CD4-positive, alpha-beta T cell treated with Interferon gamma for 1 hour (primary cell): ENCODE measurements at regions not wholly inside any gene's neighbourhood (a gene's known extent, or its start where the extent isn't known, plus 50 kb on each side); places are given as distances from the start of the nearest gene placed in this dataset.
"Not testable (repeated sequence)": the region's sequence is repeated elsewhere in the genome, so short reads cannot be mapped to it uniquely, and the experiment has no call there.

Experiments
- DNase-seq: peaks from one replicate; pipeline ENCODE4 v3.0.0-alpha.2; 2020

DNA sequence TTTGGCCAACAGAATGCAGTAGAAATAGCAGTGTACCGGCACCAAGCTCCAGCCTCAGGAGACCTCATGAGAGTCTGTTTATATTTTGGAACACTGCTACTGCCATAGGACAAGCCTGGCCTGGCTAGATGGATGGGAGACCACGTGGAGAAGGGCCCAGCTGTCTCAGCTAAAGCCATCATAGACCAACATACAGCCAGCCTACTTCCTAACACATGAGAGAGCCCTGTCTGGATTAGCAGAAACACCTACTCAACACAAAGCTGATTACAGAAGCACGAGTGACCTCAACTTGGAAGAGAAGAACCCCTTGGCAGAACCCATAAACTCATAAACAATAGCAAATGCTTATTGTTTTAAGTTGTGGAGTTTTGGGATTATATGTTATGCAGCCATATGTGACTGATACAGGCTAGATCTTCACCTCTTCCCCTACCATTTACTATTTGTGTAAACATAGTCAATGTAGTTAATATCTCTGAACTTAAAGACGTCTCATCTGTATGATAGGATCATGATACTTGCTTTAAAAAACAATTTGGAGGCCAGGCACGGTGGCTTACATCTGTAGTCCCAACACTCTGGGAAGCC is 199.4 kb upstream of the ZNF217 start:
- no peak for DNase-seq

DNA sequence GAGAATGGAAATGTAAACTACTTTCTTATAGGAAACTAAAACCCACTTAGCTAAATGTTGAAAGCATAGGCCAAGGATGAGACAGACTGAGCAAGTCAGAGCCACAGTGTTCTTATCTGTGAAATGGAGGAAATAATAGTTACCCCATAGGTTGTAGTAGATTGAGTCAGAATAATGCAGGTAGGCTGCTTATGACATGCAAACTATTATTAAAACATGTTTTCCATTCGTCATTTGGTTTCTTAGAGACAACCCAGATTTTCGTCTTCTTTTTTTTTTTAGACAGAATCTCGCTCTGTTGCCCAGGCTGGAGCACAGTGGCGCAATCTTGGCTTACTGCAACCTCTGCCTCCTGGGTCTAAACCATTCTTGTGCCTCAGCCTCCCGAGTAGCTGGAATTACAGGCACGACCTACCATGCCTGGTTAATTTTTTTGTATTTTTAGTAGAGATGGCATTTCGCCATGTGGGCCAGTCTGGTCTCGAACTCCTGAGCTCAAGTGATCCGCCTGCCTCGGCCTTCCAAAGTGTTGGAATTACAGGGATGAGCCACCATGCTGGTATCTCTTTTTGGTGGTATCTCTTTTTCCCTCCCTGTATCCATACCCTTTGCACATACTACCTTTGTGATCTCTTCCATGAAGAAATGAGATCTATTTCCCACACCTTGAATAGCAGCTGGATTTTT is 196.5 kb upstream of the ZNF217 start:
- no peak for DNase-seq

DNA sequence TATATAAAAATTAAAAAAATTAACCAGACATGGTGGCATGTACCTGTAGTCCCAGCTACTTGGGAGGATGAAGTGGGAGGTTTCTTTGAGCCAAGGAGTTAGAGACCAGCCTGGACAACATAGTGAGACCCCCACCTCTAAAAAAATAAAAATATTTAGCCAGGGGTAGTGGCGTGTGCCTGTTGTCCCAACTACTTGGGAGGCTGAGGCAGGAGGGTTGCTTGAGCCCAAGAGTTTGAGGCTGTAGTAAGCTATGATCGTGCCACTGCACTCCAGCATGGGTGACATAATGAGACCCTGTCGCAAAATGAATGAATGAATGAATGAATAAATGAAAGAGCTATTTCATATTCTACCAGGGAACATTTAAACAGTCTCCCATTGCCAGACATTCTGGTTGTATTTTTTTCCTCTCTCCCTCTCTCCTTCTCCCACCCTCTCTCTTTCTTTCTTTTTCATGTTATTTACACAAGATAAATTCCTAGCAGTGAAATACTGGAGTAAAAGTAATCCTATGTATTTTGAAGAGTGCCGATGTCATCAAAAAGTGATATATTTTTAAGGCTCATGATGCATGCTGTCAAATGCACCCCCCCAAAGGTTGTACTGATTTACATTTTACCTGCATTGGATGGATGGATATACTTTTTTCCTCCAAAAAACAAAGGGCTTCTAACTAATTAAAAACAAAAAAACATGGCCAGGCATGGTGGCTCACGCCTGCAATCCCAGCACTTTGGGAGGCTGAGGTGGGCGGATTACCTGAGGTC is 194.8 kb upstream of the ZNF217 start:
- no peak for DNase-seq

DNA sequence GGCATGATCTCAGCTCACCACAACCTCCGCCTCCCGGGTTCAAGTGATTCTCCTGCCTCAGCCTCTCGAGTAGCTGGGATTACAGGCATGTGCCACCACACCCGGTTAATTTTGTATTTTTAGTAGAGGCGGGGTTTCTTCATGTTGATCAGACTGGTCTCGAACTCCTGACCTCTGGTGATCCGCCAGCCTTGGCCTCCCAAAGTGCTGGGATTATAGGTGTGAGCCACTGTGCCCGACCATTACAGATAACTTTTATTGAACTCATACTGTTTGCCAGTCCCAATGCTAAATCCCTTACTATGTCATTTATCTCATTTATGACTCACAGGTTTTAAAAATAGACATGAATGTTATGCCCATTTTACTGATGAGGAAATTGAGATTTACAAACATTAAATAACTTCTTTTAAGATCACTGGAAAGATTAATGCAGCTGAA is 193.9 kb upstream of the ZNF217 start:
- DNase-seq = not testable (repeated sequence)

DNA sequence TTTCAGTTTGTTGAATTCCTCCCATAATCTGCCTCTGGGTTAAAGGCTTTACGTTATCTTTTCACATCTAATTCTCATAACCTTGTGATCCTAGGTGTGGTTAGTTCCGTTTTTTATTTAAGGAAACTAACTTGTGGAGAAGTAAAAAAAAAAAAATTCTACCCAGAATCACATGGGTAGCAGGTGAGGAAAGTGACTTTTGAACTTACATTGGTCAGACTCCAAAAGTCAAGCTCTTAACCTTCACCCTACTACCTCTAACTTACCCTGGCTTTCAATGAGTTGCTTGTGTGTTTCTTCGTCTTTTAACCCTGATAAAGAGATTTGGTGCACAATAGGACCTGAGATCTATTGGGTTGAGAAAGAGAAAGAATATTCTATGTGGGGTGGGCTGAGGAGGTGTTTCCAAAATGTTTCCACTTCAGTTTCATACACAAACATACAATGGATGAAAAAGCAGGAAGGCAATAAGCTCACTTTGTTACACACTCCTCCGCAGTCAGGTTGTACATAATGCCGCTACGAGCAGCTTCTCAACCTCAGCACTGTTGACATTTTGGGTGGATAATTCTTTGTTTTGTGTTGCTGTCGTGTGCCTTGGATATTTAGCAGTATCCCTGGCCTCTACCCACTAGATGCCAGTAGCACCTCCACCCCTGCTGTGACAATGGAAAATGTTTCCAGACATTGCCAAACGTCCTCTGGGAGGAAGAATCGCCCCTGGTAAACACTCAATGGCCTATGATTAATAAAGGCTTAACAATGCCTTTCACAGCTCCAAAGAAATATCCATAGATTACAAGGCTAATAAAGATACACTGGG is 193.0 kb upstream of the ZNF217 start:
- no peak for DNase-seq

DNA sequence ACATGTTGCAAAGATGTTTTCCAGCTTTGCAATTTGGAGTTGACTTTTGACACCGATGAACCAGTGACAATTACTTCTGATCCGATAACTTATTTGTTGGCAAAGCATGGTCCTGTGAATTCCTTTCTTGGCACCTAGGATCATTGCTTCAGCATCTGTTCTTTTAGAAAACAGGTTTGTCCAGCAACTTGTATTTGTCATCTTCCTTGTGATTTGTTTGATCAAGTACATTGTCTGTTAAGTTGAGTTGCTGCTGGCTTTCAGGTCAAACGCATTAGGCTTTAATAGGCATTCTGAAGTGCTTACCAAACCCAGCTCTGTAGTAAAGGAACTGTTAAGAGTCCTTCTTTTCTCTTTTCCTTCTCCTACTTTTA is 192.4 kb upstream of the ZNF217 start:
- DNase-seq = no peak

DNA sequence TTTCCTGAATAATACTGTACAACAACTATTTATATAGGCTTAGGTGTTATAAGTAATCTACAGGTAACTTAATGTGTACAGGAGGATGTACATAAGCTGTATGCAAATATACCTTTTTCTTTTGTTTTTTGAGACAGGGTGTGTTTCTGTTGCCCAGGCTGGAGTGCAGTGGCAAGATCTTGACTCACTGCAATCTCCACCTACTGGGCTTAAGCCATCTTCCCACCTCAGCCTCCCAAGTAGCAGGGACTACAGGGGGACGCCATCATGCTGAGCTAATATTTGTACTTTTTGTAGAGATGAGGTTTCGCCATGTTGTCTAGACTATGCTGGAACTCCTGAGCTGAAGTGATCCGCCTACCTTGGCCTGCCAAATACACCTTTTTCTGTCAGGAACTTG is 191.7 kb upstream of the ZNF217 start:
- DNase-seq = no peak

DNA sequence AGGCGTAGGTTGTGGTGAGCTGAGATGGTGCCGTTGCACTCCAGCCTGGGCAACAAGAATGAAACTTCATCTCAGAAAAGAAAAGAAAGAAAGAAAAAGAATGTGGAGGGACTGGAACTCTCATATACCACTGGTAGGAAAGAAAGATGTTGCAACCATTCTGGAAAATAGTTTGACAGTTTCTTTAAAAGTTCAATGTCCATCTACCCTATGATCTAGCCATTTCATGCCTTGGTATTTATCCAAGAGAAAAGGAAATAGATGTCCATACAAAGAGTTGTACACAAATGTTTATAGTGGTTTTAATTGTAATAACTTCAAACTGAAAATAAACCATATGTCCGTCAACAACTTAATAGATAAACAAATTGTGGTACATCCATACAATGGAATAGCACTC is 190.1 kb upstream of the ZNF217 start:
- DNase-seq = no peak

DNA sequence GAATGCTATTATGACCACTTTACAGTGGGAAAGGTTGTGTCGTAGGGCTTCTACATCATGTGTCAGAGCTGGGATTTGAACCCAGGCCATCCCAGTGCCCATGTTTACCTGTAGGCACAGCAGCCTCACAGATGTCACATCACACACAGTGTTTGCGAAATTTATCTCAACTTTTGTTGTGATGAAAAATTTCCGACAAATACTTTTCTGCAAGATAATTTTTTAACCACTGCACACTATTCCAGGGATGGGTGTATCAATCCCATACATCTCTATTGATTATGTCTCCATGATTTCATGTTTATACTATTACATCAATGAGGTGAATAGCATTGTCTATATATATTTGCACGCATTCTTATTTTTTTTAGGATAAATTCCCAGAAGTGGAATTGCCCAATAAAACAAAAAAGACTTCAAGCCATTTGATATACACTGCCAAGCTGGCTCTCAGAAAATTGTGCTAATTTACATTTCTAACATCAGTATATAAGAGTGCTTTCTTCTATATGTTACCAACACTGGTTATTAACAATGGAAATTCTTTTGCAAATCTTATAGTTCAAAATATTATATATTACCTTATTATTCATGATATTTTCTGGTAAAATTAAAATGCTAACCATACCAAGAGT is 189.1 kb upstream of the ZNF217 start:
- no peak for DNase-seq

DNA sequence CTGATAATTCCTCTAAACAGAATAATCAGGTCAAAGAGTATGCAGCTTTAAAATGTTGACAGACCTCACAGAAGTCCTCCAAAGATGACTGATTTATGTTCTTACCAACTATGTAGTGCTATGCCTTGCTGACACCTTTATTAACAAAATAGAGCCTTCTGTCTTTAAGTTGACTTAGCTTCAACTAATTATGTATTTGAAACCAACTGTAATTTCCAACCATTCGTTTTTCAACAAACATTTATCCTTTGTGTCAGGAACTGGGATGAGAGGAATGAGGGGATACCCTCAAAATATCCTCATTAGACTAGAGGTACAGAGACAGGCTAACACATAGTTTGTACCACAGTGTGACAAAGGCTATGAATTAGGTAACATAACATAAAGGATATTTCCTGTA is 186.2 kb upstream of the ZNF217 start:
- no peak for DNase-seq

DNA sequence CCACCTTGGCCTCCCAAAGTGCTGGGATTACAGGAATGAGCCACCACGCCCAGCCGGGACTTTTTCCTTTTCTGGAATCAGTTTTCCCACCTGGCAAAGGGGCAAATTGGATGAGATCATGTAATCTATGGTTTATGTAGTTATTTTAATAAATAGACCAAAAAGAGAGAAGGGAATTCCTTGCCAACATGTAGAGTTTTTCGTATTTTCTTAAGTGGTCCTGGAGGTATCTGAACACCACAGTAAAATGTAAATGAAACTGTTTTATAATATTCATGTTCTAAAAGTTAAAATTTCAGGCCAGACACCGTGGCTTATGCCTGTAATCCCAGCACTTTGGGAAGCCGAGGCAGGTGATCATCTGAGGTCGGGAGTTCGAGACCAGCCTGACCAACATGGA is 185.1 kb upstream of the ZNF217 start:
- DNase-seq = no peak

DNA sequence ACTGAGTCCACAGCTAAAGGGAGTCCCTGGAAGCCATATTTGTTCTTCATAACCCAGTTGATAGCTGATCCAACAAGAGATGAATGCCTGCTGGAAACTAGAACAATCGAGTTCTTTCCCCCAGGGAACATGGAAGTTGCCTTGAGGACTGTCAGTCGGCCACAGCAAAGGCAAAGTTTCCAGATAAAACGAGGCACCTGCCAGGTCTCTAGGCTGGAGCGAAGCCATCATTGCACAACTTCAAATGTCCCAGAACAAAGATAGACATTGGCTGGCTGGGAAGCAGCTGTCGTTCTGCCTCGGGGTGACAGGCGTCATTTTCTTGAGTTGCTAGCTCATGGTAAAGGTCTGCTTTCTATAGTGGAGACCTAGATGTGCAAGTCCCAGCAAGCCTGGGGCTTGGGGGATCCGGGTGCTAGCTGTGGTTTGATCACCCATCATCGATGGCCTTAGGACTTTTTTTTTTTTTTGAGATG is 184.4 kb upstream of the ZNF217 start:
- no peak for DNase-seq

DNA sequence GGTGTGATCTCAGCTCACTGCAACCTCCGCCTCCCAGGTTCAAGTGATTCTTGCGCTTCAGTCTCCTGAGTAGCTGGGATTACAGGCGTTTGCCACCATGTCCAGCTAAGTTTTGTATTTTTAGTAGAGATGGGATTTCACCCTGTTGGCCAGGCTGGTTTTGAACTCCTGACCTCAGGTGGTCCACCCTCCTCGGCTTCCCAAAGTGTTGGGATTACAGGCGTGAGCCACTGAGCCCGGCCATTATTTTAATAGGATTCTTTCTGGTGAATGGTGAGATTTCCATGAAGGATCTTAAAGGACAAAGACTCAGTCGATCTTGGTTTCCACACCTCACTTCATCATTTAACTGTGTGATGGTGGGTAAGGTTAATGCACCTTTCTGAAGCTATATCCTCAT is 183.8 kb upstream of the ZNF217 start:
- not testable (repeated sequence) for DNase-seq

DNA sequence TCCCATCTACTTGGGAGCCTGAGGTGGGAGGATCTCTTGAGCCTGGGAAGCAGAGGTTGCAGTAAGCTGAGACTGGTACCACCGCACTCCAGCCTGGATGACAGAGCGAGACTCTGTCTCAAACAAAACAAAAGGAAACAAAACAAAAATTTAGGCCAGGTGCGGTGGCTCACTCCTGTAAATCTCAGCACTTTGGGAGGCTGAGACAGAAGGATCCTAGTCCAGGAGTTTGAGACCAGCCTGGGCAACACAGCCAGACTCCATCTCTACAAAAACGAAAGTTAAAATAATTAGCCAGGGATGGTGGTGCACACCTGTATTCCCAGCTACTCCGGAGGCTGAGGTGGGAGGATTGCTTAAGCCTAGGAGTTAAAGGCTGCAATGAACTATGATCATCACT is 183.2 kb upstream of the ZNF217 start:
- DNase-seq = no peak

DNA sequence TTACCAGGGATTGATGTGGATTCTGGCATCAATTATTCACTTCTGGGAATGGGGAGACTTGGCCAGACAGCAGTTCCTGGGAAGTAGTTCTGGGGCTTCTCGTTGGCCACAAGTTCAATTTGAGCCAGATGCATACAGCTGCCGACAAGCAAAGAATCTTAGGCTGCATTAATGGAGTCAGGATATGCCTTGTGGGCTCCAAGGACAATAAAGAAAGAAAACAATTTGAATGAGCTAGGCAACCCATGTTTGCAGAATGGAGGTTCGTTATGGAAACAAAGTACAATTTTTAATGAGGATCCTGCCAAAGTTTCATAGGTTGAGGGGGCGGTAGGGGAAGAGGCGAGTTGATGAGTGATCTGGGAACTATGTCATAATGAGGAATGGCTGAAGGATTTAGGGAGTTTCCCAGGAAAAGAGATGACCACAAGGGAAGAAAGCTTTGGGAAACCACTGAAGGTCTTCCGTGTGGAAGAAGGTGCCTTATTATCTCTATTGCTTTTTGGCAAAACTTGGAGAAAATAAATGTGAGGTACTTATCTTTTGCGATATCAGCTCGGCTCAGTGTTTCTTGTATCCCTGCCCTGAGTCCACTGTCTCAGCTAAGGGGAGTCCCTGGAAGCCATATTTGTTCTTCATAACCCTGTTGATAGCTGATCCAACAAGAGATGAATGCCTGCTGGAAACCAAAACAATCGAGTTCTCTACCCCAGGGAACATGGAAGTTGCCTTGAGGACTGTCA is 181.0 kb upstream of the ZNF217 start:
- no peak for DNase-seq

DNA sequence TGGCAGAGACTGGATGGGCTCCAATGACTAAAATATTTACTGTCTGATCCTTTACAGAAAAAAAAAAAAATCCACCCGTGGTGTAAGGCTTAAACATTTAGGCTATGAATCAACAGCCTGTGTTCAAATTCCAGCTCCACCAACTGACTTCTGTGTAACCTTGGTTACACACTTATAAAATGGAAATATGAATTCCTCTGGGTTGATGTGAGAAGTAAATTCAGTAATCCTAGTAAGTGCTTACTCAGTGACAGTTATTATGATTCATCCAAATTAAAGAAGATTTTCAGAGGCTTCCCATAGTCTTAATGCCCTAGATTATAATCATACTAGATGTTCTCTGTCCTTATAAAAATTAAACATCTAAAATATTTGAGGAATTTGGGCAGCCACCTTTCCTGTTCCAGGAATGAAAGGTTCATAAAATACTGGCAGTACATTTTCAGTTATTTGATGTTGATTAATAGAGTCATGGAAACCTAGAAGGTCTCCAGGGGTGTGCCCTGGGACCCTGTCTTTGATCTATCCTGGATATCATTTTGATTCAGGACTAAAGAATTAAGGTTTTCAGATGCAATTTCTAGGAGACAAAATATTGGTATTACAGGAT is 180.3 kb upstream of the ZNF217 start:
- DNase-seq = no peak

DNA sequence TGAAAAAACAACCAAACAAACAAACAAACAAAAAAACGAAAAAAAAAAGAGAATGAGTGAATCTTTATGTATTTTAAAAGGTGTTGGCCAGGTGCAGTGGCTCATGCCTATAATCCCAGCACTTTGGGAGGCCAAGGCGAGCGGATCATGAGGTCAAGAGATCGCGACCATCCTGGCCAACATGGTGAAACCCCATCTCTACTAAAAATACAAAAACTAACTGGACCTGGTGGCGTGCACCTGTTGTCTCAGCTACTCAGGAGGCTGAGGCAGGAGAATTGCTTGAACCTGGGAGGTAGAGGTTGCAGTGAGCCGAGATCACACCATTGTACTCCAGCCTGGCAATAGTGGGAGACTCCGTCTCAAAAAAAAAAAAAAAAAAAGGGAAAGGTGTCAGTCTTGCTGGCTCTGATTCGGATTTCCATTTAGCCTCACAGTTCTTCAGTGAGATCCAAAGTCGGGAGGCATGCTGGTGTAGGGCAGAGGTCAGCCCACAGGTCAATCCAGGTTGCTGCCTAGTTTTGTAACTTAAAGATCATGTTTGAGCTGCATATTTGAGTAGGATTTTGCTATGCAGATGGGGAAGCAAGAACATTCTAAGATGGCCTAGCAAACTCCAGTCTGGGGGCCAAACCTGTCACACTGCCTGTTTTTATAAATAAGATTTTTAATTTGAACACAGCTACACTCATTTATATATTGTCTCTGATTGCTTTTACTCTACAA is 179.6 kb upstream of the ZNF217 start:
- DNase-seq = not testable (repeated sequence)

DNA sequence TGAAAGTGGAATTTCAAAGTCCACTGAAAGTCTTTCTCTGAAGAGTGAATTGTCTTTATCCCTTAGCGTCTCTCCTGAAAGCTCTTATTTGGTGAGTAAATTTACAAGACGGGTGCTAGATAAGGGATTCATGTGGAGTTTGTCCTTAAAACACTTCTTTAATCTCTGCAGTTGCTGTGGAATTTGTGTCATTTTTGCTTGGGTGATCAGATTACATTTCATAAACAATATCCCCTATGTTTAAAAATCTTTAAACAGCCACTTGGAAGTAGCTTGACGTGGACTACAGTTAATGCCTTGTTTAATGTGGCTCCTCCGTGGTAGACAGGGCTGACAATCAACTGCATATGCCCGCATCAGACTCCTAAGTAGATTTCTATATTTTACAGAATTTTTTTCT is 175.4 kb upstream of the ZNF217 start:
- no peak for DNase-seq

DNA sequence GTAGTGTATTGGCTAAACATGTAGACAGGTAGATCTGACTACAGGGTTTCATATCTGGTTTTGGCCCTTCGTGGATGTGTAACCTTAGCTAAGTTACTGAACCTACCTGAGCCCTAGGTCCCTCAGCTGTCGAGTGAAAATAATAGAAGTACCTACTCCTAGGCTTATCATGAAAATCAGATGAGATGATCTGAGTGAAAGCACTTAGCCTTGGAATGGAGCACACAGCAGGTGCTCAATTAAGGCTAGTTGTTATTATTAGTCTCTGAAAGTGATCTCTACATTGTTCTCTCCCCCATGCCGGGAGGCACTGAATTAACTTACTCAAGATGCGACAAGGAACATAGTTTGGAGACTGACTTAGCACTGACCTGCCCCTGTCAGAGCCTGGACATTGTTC is 174.7 kb upstream of the ZNF217 start:
- no peak for DNase-seq

DNA sequence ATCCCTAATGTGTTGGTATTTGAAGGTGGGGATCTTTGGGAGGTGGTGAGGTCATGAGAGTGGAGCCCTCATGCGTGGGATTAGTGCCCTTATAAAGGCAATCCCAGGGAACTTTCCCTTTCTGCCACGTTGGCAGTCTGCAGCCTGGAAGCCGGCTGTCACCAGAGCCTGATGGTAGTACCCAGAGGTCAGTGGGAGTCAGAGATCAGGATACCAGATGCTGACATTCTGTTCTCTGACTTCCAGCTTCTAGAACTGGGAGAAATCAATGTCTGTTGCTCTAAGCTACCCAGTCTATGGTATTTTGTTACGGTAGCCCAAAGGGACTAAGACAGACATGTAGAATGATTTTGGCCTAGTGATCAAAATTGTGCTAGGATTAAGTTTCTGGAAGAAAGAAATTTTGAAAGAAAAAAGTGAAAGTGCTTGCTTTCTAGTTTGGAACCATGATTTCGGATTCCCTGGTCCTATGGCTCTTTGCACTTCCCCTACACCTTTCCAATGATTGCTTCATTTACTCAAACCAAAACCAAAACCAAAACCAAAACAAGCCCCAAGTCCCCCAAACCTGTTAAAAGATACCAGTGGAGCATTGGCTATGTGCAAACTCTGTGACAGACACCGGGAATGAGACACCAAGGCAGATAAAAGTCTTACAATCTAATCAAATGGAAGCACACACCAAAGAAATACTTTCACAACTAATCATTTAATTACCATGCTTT is 173.7 kb upstream of the ZNF217 start:
- no peak for DNase-seq
